ENCODE measurements at regions not wholly inside any gene's neighbourhood (a gene's known extent, or its start where the extent isn't known, plus 50 kb on each side); places are given as distances from the start of the nearest gene placed in this dataset.

GRCh38 chr6:74689601-74690000 lies 516.3 kb downstream of the COL12A1 start:
- Histone ChIP-seq H3K36me3 (ENCODE audit: control insufficient read depth in 3 of 3, insufficient read depth in 2 of 3, low read depth in 1 of 3, low read length in 3 of 3) (no peaks in the 10 kb centered on the region), H3K9me3 (ENCODE audit: control insufficient read depth in 2 of 2, insufficient read depth in 1 of 2, low read depth in 1 of 2, low read length in 1 of 2) (peaks cover 0 to 3% of the 10 kb centered on the region in 2 donors), H3K27me3 (ENCODE audit: control insufficient read depth in 3 of 3, insufficient read depth in 3 of 3, low read length in 3 of 3) (no peaks in the 10 kb centered on the region), H3K27ac (ENCODE audit: low read depth in 1 of 3, low read length in 2 of 3) (no peak overlapping the region), H3K4me3 (ENCODE audit: low read depth in 1 of 3, low read length in 3 of 3) (no peak overlapping the region), H3K4me1 (ENCODE audit: control insufficient read depth in 3 of 3, insufficient read depth in 2 of 3, low read depth in 1 of 3, low read length in 2 of 3) (no peaks in the 10 kb centered on the region)
- DNase-seq (no peak), FAIRE-seq (no peak)
- 65 to 75% (median 68%) methylated on average over 2 of the region's 2 CpGs for WGBS, 3 donors

- no peaks in the 10 kb centered on the region for H3K36me3 ChIP-seq (ENCODE audit: control insufficient read depth in 3 of 3, insufficient read depth in 2 of 3, low read depth in 1 of 3, low read length in 3 of 3)
- H3K4me3 ChIP-seq (ENCODE audit: low read depth in 1 of 3, low read length in 3 of 3) = no peak overlapping the region
- no peaks in the 10 kb centered on the region for H3K9me3 ChIP-seq (ENCODE audit: control insufficient read depth in 2 of 2, insufficient read depth in 1 of 2, low read depth in 1 of 2, low read length in 1 of 2)
- FAIRE-seq = no peak
- H3K4me1 ChIP-seq (ENCODE audit: control insufficient read depth in 3 of 3, insufficient read depth in 2 of 3, low read depth in 1 of 3, low read length in 2 of 3) = no peaks in the 10 kb centered on the region
- no peak for DNase-seq
- no peak overlapping the region for H3K27ac ChIP-seq (ENCODE audit: low read depth in 1 of 3, low read length in 2 of 3)
- H3K27me3 ChIP-seq (ENCODE audit: control insufficient read depth in 3 of 3, insufficient read depth in 3 of 3, low read length in 3 of 3) = no peaks in the 10 kb centered on the region
- 48 to 85% (median 49%) methylated on average over 1 of the region's 1 CpG for WGBS, 3 donors
Measured at GRCh38 chr6:74677463-74677862, 528.4 kb downstream of the COL12A1 start.

GRCh38 chr6:74676906-74677305 lies 528.9 kb downstream of the COL12A1 start:
- H3K4me1 ChIP-seq (ENCODE audit: control insufficient read depth in 3 of 3, insufficient read depth in 2 of 3, low read depth in 1 of 3, low read length in 2 of 3) = no peaks in the 10 kb centered on the region
- H3K27me3 ChIP-seq (ENCODE audit: control insufficient read depth in 3 of 3, insufficient read depth in 3 of 3, low read length in 3 of 3) = no peaks in the 10 kb centered on the region
- no peak overlapping the region for H3K27ac ChIP-seq (ENCODE audit: low read depth in 1 of 3, low read length in 2 of 3)
- WGBS, 3 donors = 73 to 83% (median 80%) methylated on average over 1 of the region's 1 CpG
- no peak for FAIRE-seq
- no peaks in the 10 kb centered on the region for H3K36me3 ChIP-seq (ENCODE audit: control insufficient read depth in 3 of 3, insufficient read depth in 2 of 3, low read depth in 1 of 3, low read length in 3 of 3)
- no peak for DNase-seq
- H3K9me3 ChIP-seq (ENCODE audit: control insufficient read depth in 2 of 2, insufficient read depth in 1 of 2, low read depth in 1 of 2, low read length in 1 of 2) = no peaks in the 10 kb centered on the region
- no peak overlapping the region for H3K4me3 ChIP-seq (ENCODE audit: low read depth in 1 of 3, low read length in 3 of 3)

- DNase-seq = no peak
- Histone ChIP-seq H3K4me1 (ENCODE audit: control insufficient read depth in 3 of 3, insufficient read depth in 2 of 3, low read depth in 1 of 3, low read length in 2 of 3) (no peaks in the 10 kb centered on the region), H3K27me3 (ENCODE audit: control insufficient read depth in 3 of 3, insufficient read depth in 3 of 3, low read length in 3 of 3) (no peaks in the 10 kb centered on the region), H3K9me3 (ENCODE audit: control insufficient read depth in 2 of 2, insufficient read depth in 1 of 2, low read depth in 1 of 2, low read length in 1 of 2) (no peaks in the 10 kb centered on the region), H3K27ac (ENCODE audit: low read depth in 1 of 3, low read length in 2 of 3) (no peak overlapping the region), H3K4me3 (ENCODE audit: low read depth in 1 of 3, low read length in 3 of 3) (no peak overlapping the region), H3K36me3 (ENCODE audit: control insufficient read depth in 3 of 3, insufficient read depth in 2 of 3, low read depth in 1 of 3, low read length in 3 of 3) (no peaks in the 10 kb centered on the region)
- peak; percentile 30 for FAIRE-seq
Measured at GRCh38 chr6:74674377-74674776, 531.5 kb downstream of the COL12A1 start.

GRCh38 chr6:74671558-74672025 lies 534.3 kb downstream of the COL12A1 start:
- Histone ChIP-seq H3K9me3 (ENCODE audit: control insufficient read depth in 2 of 2, insufficient read depth in 1 of 2, low read depth in 1 of 2, low read length in 1 of 2) (no peaks in the 10 kb centered on the region), H3K4me3 (ENCODE audit: low read depth in 1 of 3, low read length in 3 of 3) (no peak overlapping the region), H3K27ac (ENCODE audit: low read depth in 1 of 3, low read length in 2 of 3) (no peak overlapping the region), H3K36me3 (ENCODE audit: control insufficient read depth in 3 of 3, insufficient read depth in 2 of 3, low read depth in 1 of 3, low read length in 3 of 3) (no peaks in the 10 kb centered on the region), H3K27me3 (ENCODE audit: control insufficient read depth in 3 of 3, insufficient read depth in 3 of 3, low read length in 3 of 3) (no peaks in the 10 kb centered on the region), H3K4me1 (ENCODE audit: control insufficient read depth in 3 of 3, insufficient read depth in 2 of 3, low read depth in 1 of 3, low read length in 2 of 3) (no peaks in the 10 kb centered on the region)
- DNase-seq = no peak
- 54 to 67% (median 63%) methylated on average over 6 of the region's 6 CpGs for WGBS, 3 donors
- no peak for FAIRE-seq

- Histone ChIP-seq H3K4me1 (ENCODE audit: control insufficient read depth in 3 of 3, insufficient read depth in 2 of 3, low read depth in 1 of 3, low read length in 2 of 3) (no peaks in the 10 kb centered on the region), H3K36me3 (ENCODE audit: control insufficient read depth in 3 of 3, insufficient read depth in 2 of 3, low read depth in 1 of 3, low read length in 3 of 3) (no peaks in the 10 kb centered on the region), H3K4me3 (ENCODE audit: low read depth in 1 of 3, low read length in 3 of 3) (no peak overlapping the region), H3K27ac (ENCODE audit: low read depth in 1 of 3, low read length in 2 of 3) (no peak overlapping the region), H3K9me3 (ENCODE audit: control insufficient read depth in 2 of 2, insufficient read depth in 1 of 2, low read depth in 1 of 2, low read length in 1 of 2) (peaks cover 0 to 2% of the 10 kb centered on the region in 2 donors), H3K27me3 (ENCODE audit: control insufficient read depth in 3 of 3, insufficient read depth in 3 of 3, low read length in 3 of 3) (no peaks in the 10 kb centered on the region)
- FAIRE-seq (no peak), DNase-seq (no peak)
Measured at GRCh38 chr6:74658391-74658790, 547.5 kb downstream of the COL12A1 start.

GRCh38 chr6:74657931-74658330 lies 547.9 kb downstream of the COL12A1 start:
- H3K4me1 ChIP-seq (ENCODE audit: control insufficient read depth in 3 of 3, insufficient read depth in 2 of 3, low read depth in 1 of 3, low read length in 2 of 3) = no peaks in the 10 kb centered on the region
- H3K9me3 ChIP-seq (ENCODE audit: control insufficient read depth in 2 of 2, insufficient read depth in 1 of 2, low read depth in 1 of 2, low read length in 1 of 2) = peaks cover 0 to 2% of the 10 kb centered on the region in 2 donors
- FAIRE-seq = no peak

GRCh38 chr6:74657011-74657410 lies 548.8 kb downstream of the COL12A1 start:
- DNase-seq (no peak), FAIRE-seq (no peak)
- Histone ChIP-seq H3K27me3 (ENCODE audit: control insufficient read depth in 3 of 3, insufficient read depth in 3 of 3, low read length in 3 of 3) (no peaks in the 10 kb centered on the region), H3K4me1 (ENCODE audit: control insufficient read depth in 3 of 3, insufficient read depth in 2 of 3, low read depth in 1 of 3, low read length in 2 of 3) (no peaks in the 10 kb centered on the region), H3K27ac (ENCODE audit: low read depth in 1 of 3, low read length in 2 of 3) (no peak overlapping the region), H3K9me3 (ENCODE audit: control insufficient read depth in 2 of 2, insufficient read depth in 1 of 2, low read depth in 1 of 2, low read length in 1 of 2) (peaks cover 0 to 2% of the 10 kb centered on the region in 2 donors), H3K4me3 (ENCODE audit: low read depth in 1 of 3, low read length in 3 of 3) (no peak overlapping the region), H3K36me3 (ENCODE audit: control insufficient read depth in 3 of 3, insufficient read depth in 2 of 3, low read depth in 1 of 3, low read length in 3 of 3) (no peaks in the 10 kb centered on the region)
- WGBS, 3 donors = 33 to 65% (median 44%) methylated on average over 2 of the region's 2 CpGs

More at GRCh38 chr6:74657931-74658330, 547.9 kb downstream of the COL12A1 start:
- no peaks in the 10 kb centered on the region for H3K36me3 ChIP-seq (ENCODE audit: control insufficient read depth in 3 of 3, insufficient read depth in 2 of 3, low read depth in 1 of 3, low read length in 3 of 3)
- no peak for DNase-seq
- H3K27ac ChIP-seq (ENCODE audit: low read depth in 1 of 3, low read length in 2 of 3) = no peak overlapping the region
- WGBS, 3 donors = 82 to 88% (median 84%) methylated on average over 1 of the region's 1 CpG
- no peak overlapping the region for H3K4me3 ChIP-seq (ENCODE audit: low read depth in 1 of 3, low read length in 3 of 3)
- no peaks in the 10 kb centered on the region for H3K27me3 ChIP-seq (ENCODE audit: control insufficient read depth in 3 of 3, insufficient read depth in 3 of 3, low read length in 3 of 3)

GRCh38 chr6:74656453-74656852 lies 549.4 kb downstream of the COL12A1 start:
- Histone ChIP-seq H3K4me3 (ENCODE audit: low read depth in 1 of 3, low read length in 3 of 3) (no peak overlapping the region), H3K9me3 (ENCODE audit: control insufficient read depth in 2 of 2, insufficient read depth in 1 of 2, low read depth in 1 of 2, low read length in 1 of 2) (peaks cover 0 to 2% of the 10 kb centered on the region in 2 donors), H3K27ac (ENCODE audit: low read depth in 1 of 3, low read length in 2 of 3) (no peak overlapping the region), H3K36me3 (ENCODE audit: control insufficient read depth in 3 of 3, insufficient read depth in 2 of 3, low read depth in 1 of 3, low read length in 3 of 3) (no peaks in the 10 kb centered on the region), H3K27me3 (ENCODE audit: control insufficient read depth in 3 of 3, insufficient read depth in 3 of 3, low read length in 3 of 3) (no peaks in the 10 kb centered on the region), H3K4me1 (ENCODE audit: control insufficient read depth in 3 of 3, insufficient read depth in 2 of 3, low read depth in 1 of 3, low read length in 2 of 3) (no peaks in the 10 kb centered on the region)
- DNase-seq (no peak), FAIRE-seq (no peak)
- 73 to 88% (median 81%) methylated on average over 1 of the region's 1 CpG for WGBS, 3 donors

Data from small intestine (tissue), 7 donors.